ENCODE measurements at regions not wholly inside any gene's neighbourhood (a gene's known extent, or its start where the extent isn't known, plus 50 kb on each side); places are given as distances from the start of the nearest gene placed in this dataset.
"Not testable (repeated sequence)": the region's sequence is repeated elsewhere in the genome, so short reads cannot be mapped to it uniquely, and the experiment has no call there.

GRCh38 chr3:118526758-118527513 is 507.7 kb downstream of the IGSF11 start:
- DNase-seq (ENCODE audit: low read depth): no peak

GRCh38 chr3:118527514-118528044 is 507.1 kb downstream of the IGSF11 start:
- no peak for DNase-seq (ENCODE audit: low read depth)

GRCh38 chr3:118529554-118529953 is 505.1 kb downstream of the IGSF11 start:
- no peak for DNase-seq (ENCODE audit: low read depth)

GRCh38 chr3:118530350-118530922 is 504.2 kb downstream of the IGSF11 start:
- DNase-seq (ENCODE audit: low read depth): no peak

GRCh38 chr3:118530927-118531356 is 503.7 kb downstream of the IGSF11 start:
- DNase-seq (ENCODE audit: low read depth): not testable (repeated sequence)

GRCh38 chr3:118531816-118532215 is 502.8 kb downstream of the IGSF11 start:
- DNase-seq (ENCODE audit: low read depth): no peak

GRCh38 chr3:118533676-118534075 is 501.0 kb downstream of the IGSF11 start:
- no peak for DNase-seq (ENCODE audit: low read depth)

- DNase-seq (ENCODE audit: low read depth): no peak
Measured at GRCh38 chr3:118534519-118534918, 500.1 kb downstream of the IGSF11 start.

GRCh38 chr3:118536764-118537163 is 497.9 kb downstream of the IGSF11 start:
- no peak for DNase-seq (ENCODE audit: low read depth)

- DNase-seq (ENCODE audit: low read depth): no peak
Measured at GRCh38 chr3:118537454-118537853, 497.2 kb downstream of the IGSF11 start.

- no peak for DNase-seq (ENCODE audit: low read depth)
Measured at GRCh38 chr3:118538187-118538586, 496.5 kb downstream of the IGSF11 start.

GRCh38 chr3:118539820-118540447 is 494.7 kb downstream of the IGSF11 start:
- not testable (repeated sequence) for DNase-seq (ENCODE audit: low read depth)

GRCh38 chr3:118540448-118540821 is 494.2 kb downstream of the IGSF11 start:
- not testable (repeated sequence) for DNase-seq (ENCODE audit: low read depth)

GRCh38 chr3:118540826-118541225 is 493.8 kb downstream of the IGSF11 start:
- DNase-seq (ENCODE audit: low read depth): no peak

- no peak for DNase-seq (ENCODE audit: low read depth)
Measured at GRCh38 chr3:118541796-118542195, 492.9 kb downstream of the IGSF11 start.

GRCh38 chr3:118543832-118544231 is 490.8 kb downstream of the IGSF11 start:
- no peak for DNase-seq (ENCODE audit: low read depth)

- no peak for DNase-seq (ENCODE audit: low read depth)
Measured at GRCh38 chr3:118544458-118544857, 490.2 kb downstream of the IGSF11 start.

GRCh38 chr3:118548434-118548833 is 486.2 kb downstream of the IGSF11 start:
- no peak for DNase-seq (ENCODE audit: low read depth)

- no peak for DNase-seq (ENCODE audit: low read depth)
Measured at GRCh38 chr3:118550122-118550521, 484.5 kb downstream of the IGSF11 start.

GRCh38 chr3:118550556-118550955 is 484.1 kb downstream of the IGSF11 start:
- DNase-seq (ENCODE audit: low read depth): no peak

GRCh38 chr3:118554148-118554838 is 480.4 kb downstream of the IGSF11 start:
- DNase-seq (ENCODE audit: low read depth): no peak

- DNase-seq (ENCODE audit: low read depth): no peak
Measured at GRCh38 chr3:118556983-118557382, 477.7 kb downstream of the IGSF11 start.

All from activated T-helper 9 cell treated with anti-CD3 and anti-CD28 coated beads, Interleukin-2, amount 50 U/mL, for 16 hours (primary cell).